ENCODE measurements at regions not wholly inside any gene's neighbourhood (a gene's known extent, or its start where the extent isn't known, plus 50 kb on each side); places are given as distances from the start of the nearest gene placed in this dataset.
"Not testable (repeated sequence)": the region's sequence is repeated elsewhere in the genome, so short reads cannot be mapped to it uniquely, and the experiment has no call there.

GRCh38 chr2:7730990-7731389, 813.8 kb downstream of the RNF144A start:
- no peak for DNase-seq

GRCh38 chr2:7732497-7732896, 815.3 kb downstream of the RNF144A start:
- DNase-seq: no peak

GRCh38 chr2:7736646-7737305, 819.6 kb downstream of the RNF144A start:
- no peak for DNase-seq

- DNase-seq: no peak
These were observed 821.4 kb downstream of the RNF144A start for GRCh38 chr2:7738596-7738995.

- DNase-seq: no peak
These were observed 822.9 kb downstream of the RNF144A start for GRCh38 chr2:7740114-7740513.

- no peak for DNase-seq
These were observed 825.1 kb downstream of the RNF144A start for GRCh38 chr2:7742301-7742700.

- no peak for DNase-seq
These were observed 827.6 kb downstream of the RNF144A start for GRCh38 chr2:7744827-7745226.

GRCh38 chr2:7745369-7745768, 828.2 kb downstream of the RNF144A start:
- DNase-seq: no peak

GRCh38 chr2:7748717-7749415, 831.7 kb downstream of the RNF144A start:
- DNase-seq: no peak

GRCh38 chr2:7749895-7750559, 832.8 kb downstream of the RNF144A start:
- no peak for DNase-seq

- DNase-seq: no peak
These were observed 835.1 kb downstream of the RNF144A start for GRCh38 chr2:7752291-7752690.

GRCh38 chr2:7753777-7754176, 836.6 kb downstream of the RNF144A start:
- DNase-seq: no peak

GRCh38 chr2:7755879-7756278, 838.7 kb downstream of the RNF144A start:
- DNase-seq: no peak

GRCh38 chr2:7758073-7758759, 841.0 kb downstream of the RNF144A start:
- DNase-seq: no peak

- no peak for DNase-seq
These were observed 842.7 kb downstream of the RNF144A start for GRCh38 chr2:7759898-7760297.

- DNase-seq: not testable (repeated sequence)
These were observed 846.2 kb downstream of the RNF144A start for GRCh38 chr2:7763418-7763817.

- DNase-seq: no peak
These were observed 848.0 kb downstream of the RNF144A start for GRCh38 chr2:7765236-7765635.

- no peak for DNase-seq
These were observed 849.0 kb downstream of the RNF144A start for GRCh38 chr2:7766088-7766722.

GRCh38 chr2:7766978-7767565, 849.9 kb downstream of the RNF144A start:
- DNase-seq: no peak

- no peak for DNase-seq
These were observed 850.7 kb downstream of the RNF144A start for GRCh38 chr2:7767902-7768301.

- no peak for DNase-seq
These were observed 854.6 kb downstream of the RNF144A start for GRCh38 chr2:7771781-7772180.
